ENCODE measurements at regions not wholly inside any gene's neighbourhood (a gene's known extent, or its start where the extent isn't known, plus 50 kb on each side); places are given as distances from the start of the nearest gene placed in this dataset.

DNA sequence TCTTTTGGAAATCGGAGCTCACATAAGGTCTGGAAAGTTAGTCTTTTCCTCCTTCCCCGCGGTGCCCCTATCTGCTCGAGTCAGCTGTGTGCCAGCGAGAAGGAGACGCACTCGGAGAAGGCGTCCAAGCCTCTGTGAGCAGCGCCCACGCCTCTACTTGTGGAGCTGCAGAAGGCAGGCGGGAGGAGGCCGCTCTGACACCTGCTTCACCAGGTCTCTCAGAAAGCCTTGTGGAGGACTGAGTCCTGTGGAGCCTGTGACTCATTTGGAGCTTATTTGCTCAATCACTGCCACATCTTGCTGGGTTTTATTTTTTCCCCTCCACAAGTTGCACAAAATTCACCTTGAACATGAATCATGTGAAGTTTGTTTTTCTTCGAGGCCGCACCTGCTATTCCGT is 117.5 kb downstream of the IRX2 start:
- no peak for TF ChIP-seq CTCF (IDR thresholded peaks at IDR 0.05)
- DNase-seq: no peak
- intact Hi-C loops (cut with DNase I): no loop called here

DNA sequence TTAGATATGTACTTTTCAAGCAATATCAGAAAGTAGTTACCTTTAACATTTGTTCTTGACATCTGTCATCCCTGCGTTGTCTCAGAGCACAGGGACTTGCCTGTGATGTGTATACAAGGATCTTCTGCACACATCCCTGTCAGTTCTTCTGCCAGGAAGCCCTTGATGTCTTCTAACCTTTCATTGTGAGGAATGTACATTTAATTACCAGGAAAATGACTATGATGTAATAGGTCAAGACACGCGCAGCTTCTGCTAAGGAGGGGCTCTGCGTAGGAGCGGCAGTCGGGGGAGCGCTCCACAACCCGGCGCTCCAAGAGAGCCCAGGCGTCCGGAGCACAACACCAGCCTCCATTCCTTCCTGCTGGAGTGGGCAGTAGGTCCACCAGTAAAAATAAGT is 119.7 kb downstream of the IRX2 start:
- no peak overlapping the region for H3K4me3 ChIP-seq
- H3K9ac ChIP-seq (ENCODE audit: low read depth in 2 of 2, low read length in 2 of 2): no peak overlapping the region
- no peak for TF ChIP-seq CTCF (IDR thresholded peaks at IDR 0.05)
- no peaks in the 10 kb centered on the region for H3K9me3 ChIP-seq
- no peaks in the 10 kb centered on the region for H3K36me3 ChIP-seq
- H3K27ac ChIP-seq: no peak overlapping the region
- H3K27me3 ChIP-seq: no peaks in the 10 kb centered on the region
- no peaks in the 10 kb centered on the region for H3K4me1 ChIP-seq
- no peak for DNase-seq
- intact Hi-C loops (cut with DNase I): no loop called here

More for the DNA sequence above, 117.5 kb downstream of the IRX2 start:
- Histone ChIP-seq H3K4me3 (no peak overlapping the region), H3K36me3 (no peaks in the 10 kb centered on the region), H3K27me3 (no peaks in the 10 kb centered on the region), H3K9me3 (no peaks in the 10 kb centered on the region), H3K27ac (no peak overlapping the region), H3K4me1 (no peaks in the 10 kb centered on the region), H3K9ac (ENCODE audit: low read depth in 2 of 2, low read length in 2 of 2) (no peak overlapping the region)

DNA sequence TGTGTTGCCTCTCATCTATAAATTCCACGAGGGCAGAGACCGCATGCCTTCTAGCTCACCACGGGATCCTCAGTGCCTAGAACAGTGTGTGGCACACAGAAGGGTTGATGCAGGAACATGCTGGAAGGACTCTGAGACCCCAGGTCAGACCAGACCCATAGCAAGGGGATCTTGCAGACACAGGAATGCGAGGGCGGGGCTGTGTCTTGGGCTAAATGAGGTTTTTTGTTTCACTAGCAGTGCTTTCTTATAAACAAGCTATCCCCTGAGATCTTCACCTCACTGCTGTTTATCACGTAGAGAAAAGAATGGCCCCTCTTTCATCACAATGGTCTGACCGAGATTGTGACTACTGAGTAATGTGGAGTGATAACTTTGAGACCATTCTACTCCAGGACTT is 122.4 kb downstream of the IRX2 start:
- no peak for TF ChIP-seq CTCF (IDR thresholded peaks at IDR 0.05)
- Histone ChIP-seq H3K4me1 (no peaks in the 10 kb centered on the region), H3K36me3 (no peaks in the 10 kb centered on the region), H3K27me3 (no peaks in the 10 kb centered on the region), H3K27ac (no peak overlapping the region), H3K9me3 (no peaks in the 10 kb centered on the region), H3K4me3 (no peak overlapping the region), H3K9ac (ENCODE audit: low read depth in 2 of 2, low read length in 2 of 2) (no peak overlapping the region)
- no peak for DNase-seq
- intact Hi-C loops (cut with DNase I): no loop called here

- H3K4me3 ChIP-seq: no peak overlapping the region
- no peaks in the 10 kb centered on the region for H3K36me3 ChIP-seq
- no peaks in the 10 kb centered on the region for H3K27me3 ChIP-seq
- H3K9me3 ChIP-seq: no peaks in the 10 kb centered on the region
- TF ChIP-seq CTCF (IDR thresholded peaks at IDR 0.05): no peak
- no peak for DNase-seq
- H3K4me1 ChIP-seq: no peaks in the 10 kb centered on the region
- intact Hi-C loops (cut with DNase I): no loop called here
- H3K9ac ChIP-seq (ENCODE audit: low read depth in 2 of 2, low read length in 2 of 2): no peak overlapping the region
- H3K27ac ChIP-seq: no peak overlapping the region
These were observed 123.6 kb downstream of the IRX2 start for GRCh38 chr5:2627867-2628266.

DNA sequence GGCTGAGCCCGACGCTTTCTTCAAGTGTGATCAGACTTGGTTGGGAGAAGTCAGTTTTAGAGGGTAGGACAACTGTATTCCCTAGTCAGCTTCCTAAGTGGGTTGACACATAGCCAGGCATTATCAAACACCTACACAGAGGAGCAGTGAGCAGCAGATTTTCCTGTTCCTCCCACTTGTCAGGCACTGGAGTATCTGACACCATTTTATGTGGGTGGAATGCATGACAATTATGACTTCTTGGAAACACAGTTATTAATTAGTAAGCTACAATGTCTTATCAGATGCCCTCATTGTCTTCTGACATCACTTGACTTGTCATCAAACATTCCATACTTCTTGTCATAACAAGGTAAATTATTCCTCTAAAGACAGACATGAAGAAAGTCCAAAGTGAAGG is 124.9 kb downstream of the IRX2 start:
- no peaks in the 10 kb centered on the region for H3K9me3 ChIP-seq
- no peak overlapping the region for H3K4me3 ChIP-seq
- H3K27me3 ChIP-seq: no peaks in the 10 kb centered on the region
- no peaks in the 10 kb centered on the region for H3K36me3 ChIP-seq
- H3K27ac ChIP-seq: no peak overlapping the region
- no peak for TF ChIP-seq CTCF (IDR thresholded peaks at IDR 0.05)
- H3K9ac ChIP-seq (ENCODE audit: low read depth in 2 of 2, low read length in 2 of 2): no peak overlapping the region
- intact Hi-C loops (cut with DNase I): no loop called here
- DNase-seq: no peak
- H3K4me1 ChIP-seq: no peaks in the 10 kb centered on the region

GRCh38 chr5:2622866-2623265 is 128.6 kb downstream of the IRX2 start:
- no peak overlapping the region for H3K27ac ChIP-seq
- DNase-seq: no peak
- H3K36me3 ChIP-seq: no peaks in the 10 kb centered on the region
- H3K9me3 ChIP-seq: no peaks in the 10 kb centered on the region
- intact Hi-C loops (cut with DNase I): no loop called here
- H3K4me1 ChIP-seq: no peaks in the 10 kb centered on the region
- no peaks in the 10 kb centered on the region for H3K27me3 ChIP-seq
- H3K4me3 ChIP-seq: no peak overlapping the region
- no peak overlapping the region for H3K9ac ChIP-seq (ENCODE audit: low read depth in 2 of 2, low read length in 2 of 2)
- TF ChIP-seq CTCF (IDR thresholded peaks at IDR 0.05): no peak

Measured in colonic mucosa (tissue), 4 donors.